Activated naive CD8-positive, alpha-beta T cell treated with anti-CD3 and anti-CD28 coated beads for 36 hours (primary cell): ENCODE measurements at regions not wholly inside any gene's neighbourhood (a gene's known extent, or its start where the extent isn't known, plus 50 kb on each side); places are given as distances from the start of the nearest gene placed in this dataset.

Source experiments
- DNase-seq: peaks from one replicate; pipeline ENCODE4 v3.0.0; 2021
- H3K27ac Mint-ChIP-seq: one replicate; pipeline ENCODE4 v1.8.0; 2022; ENCODE audit warnings: mild to moderate bottlenecking, moderate library complexity, mixed read lengths
- H3K27me3 Mint-ChIP-seq: one replicate; pipeline ENCODE4 v1.8.0; 2022; ENCODE audit warnings: mild to moderate bottlenecking, mixed read lengths
- H3K36me3 Mint-ChIP-seq: one replicate; pipeline ENCODE4 v1.8.0; 2021; ENCODE audit warnings: mild to moderate bottlenecking, mixed read lengths
- H3K4me1 Mint-ChIP-seq: one replicate; pipeline ENCODE4 v1.8.0; 2021; ENCODE audit warnings: mixed read lengths
- H3K4me3 Mint-ChIP-seq: one replicate; pipeline ENCODE4 v1.8.0; 2022; ENCODE audit warnings: mild to moderate bottlenecking, moderate library complexity, mixed read lengths
- H3K9me3 Mint-ChIP-seq: one replicate; pipeline ENCODE4 v1.8.0; 2022; ENCODE audit warnings: mixed read lengths

DNA sequence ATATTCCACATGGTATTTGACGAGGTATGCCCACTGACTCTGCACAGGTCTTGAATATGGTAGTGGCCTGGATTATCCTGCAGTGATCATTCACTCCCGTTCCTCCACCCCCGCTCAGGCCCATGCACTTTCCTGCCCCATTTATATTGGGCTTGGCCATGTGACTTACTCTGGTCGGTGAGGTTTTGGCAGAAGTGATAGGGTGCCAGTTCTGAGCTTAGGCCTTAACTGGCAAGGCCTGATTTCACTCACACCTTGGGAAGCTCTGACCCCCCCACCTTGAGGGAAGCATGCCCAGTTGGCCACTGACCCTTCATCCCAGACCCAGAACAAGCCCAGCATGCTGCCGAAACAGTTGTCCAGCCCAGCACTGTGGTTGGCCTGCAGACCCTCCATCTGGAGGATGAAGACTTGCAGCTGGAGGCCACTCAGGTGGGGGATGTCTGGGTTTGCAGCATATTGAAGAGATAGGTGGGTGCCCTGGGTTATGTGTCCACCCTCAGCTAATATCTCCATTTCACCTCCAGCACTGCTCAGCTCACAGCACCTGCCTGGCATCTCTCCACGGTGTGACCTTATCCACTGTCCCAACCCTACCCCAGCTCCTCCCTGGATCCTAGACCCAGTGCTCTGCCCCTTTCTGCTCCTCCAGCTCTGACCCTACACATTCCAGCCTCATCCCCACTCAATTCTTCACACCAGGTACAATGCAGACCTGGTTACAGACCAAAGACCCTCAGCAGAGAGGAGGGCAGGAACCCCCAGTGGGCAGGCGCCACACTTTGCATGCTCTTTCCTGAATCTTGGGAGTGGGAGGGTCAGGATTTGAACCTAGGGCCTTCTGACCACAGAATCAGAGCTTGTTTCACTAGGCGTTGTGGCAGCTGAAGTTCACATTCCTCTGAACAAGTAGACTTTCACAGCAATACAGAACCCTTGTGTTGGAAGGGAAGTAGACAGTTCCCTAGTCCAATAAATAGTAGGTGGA is 138.1 kb upstream of the CHST15 start:
- Mint-ChIP-seq H3K4me3 (peak overlapping the region; percentile 44), H3K27ac (peak overlapping the region; percentile 72), H3K27me3 (no peaks in the 10 kb centered on the region)

DNA sequence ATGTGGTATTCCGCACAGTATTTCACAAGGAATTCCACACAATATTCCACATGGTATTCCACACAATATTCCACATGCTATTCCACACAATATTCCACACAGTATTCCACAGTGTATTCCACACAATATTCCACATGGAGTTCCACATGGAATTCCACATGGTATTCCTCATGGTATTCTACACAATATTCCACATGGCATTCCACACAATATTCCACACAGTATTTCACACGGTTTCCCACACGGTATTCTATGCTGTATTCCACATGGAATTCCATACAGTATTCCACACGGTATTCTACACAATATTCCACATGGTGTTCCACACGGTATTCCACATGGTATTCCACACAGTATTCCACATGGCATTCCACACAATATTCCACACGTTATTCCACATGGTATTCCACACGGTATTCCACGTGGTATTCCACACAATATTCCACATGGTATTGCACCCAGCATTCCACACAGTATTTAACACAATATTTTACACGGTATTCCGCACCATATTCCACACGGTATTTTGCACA is 137.3 kb upstream of the CHST15 start:
- H3K9me3 Mint-ChIP-seq = peaks cover 32% of the 10 kb centered on the region
- peak overlapping the region; percentile 44 for H3K4me3 Mint-ChIP-seq
- peaks cover 3% of the 10 kb centered on the region for H3K27me3 Mint-ChIP-seq
- peak overlapping the region; percentile 72 for H3K27ac Mint-ChIP-seq
- no peaks in the 10 kb centered on the region for H3K4me1 Mint-ChIP-seq
- peaks cover 10% of the 10 kb centered on the region for H3K36me3 Mint-ChIP-seq
- no peak for DNase-seq

More for the DNA sequence above, 138.1 kb upstream of the CHST15 start:
- Mint-ChIP-seq H3K36me3 (peaks cover 5% of the 10 kb centered on the region), H3K4me1 (no peaks in the 10 kb centered on the region), H3K9me3 (peaks cover 25% of the 10 kb centered on the region)
- DNase-seq = peak; percentile 71

DNA sequence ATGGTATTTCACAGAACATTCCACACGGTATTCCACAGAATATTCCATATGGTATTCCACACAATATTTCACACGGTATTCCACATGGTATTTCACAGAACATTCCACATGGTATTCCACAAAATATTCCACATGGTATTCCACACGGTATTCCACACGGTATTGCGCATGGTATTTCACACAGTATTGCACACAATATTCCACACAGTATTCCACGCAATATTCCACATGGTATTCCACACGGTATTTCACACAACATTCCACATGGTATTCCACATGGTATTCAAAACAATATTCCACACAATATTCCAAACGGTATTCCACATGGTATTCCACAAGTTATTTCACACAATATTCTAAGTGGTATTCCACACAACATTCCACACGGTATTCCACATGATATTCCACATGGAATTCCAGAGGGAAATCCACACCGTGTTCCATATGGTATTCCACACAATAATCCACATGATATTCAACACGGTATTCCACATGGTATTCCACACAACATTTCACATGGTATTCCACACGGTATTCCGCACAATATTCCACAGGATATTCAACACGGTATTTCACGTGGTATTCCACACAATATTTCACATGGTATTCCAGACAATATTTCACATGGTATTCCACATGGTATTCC is 136.7 kb upstream of the CHST15 start:
- no peaks in the 10 kb centered on the region for H3K4me1 Mint-ChIP-seq
- peaks cover 10% of the 10 kb centered on the region for H3K36me3 Mint-ChIP-seq
- H3K27ac Mint-ChIP-seq = no peak overlapping the region
- DNase-seq = no peak
- H3K27me3 Mint-ChIP-seq = peaks cover 3% of the 10 kb centered on the region
- H3K4me3 Mint-ChIP-seq = no peak overlapping the region
- H3K9me3 Mint-ChIP-seq = peaks cover 32% of the 10 kb centered on the region

DNA sequence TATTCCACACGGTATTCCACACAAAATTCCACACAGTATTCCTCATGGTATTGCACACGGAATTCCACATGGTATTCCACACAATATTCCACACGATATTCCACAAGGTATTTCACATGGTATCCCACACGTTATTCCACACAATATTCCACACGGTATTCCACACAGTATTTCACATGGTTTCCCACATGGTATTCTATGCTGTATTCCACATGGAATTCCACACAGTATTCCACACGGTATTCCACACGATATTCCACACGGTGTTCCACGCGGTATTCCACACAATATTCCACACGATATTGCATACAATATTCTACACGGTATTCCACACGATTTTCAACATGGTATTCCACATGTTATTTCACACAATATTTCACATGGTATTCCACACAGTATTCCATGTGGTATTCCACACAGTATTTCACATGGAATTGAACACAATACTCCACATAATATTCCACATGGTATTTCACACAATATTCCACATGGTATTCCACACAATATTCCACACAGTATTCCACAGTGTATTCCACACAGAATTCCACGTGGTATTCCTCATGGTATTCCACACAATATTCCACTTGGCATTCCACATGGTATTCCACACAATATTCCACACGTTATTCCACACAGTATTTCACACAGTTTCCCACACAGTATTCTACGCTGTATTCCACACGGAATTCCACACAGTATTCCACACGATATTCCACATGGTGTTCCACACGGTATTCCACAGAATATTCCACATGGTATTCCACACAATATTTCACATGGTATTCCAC is 136.0 kb upstream of the CHST15 start:
- Mint-ChIP-seq H3K27me3 (peaks cover 3% of the 10 kb centered on the region), H3K9me3 (peaks cover 32% of the 10 kb centered on the region), H3K4me3 (no peak overlapping the region), H3K4me1 (no peaks in the 10 kb centered on the region), H3K27ac (peak overlapping the region; percentile 58), H3K36me3 (peaks cover 10% of the 10 kb centered on the region)
- DNase-seq = no peak

DNA sequence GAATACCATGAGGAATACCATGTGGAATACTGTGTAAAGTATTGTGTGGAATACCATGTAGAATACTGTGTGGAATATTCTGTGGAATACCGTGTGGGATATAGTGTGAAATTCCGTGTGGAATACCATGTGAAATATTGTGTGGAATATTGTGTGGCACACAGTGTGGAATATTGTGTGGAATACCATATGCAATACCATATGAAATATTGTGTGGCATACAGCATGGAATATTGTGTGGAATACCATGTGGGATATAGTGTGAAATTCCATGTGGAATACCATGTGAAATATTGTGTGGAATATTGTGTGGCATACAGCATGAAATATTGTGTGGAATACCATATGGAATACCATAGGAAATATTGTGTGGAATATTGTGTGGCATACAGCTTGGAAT is 135.1 kb upstream of the CHST15 start:
- no peak for DNase-seq
- H3K27me3 Mint-ChIP-seq = peaks cover 3% of the 10 kb centered on the region
- no peaks in the 10 kb centered on the region for H3K4me1 Mint-ChIP-seq
- no peak overlapping the region for H3K27ac Mint-ChIP-seq
- no peak overlapping the region for H3K4me3 Mint-ChIP-seq
- H3K9me3 Mint-ChIP-seq = peaks cover 32% of the 10 kb centered on the region
- H3K36me3 Mint-ChIP-seq = peaks cover 10% of the 10 kb centered on the region

DNA sequence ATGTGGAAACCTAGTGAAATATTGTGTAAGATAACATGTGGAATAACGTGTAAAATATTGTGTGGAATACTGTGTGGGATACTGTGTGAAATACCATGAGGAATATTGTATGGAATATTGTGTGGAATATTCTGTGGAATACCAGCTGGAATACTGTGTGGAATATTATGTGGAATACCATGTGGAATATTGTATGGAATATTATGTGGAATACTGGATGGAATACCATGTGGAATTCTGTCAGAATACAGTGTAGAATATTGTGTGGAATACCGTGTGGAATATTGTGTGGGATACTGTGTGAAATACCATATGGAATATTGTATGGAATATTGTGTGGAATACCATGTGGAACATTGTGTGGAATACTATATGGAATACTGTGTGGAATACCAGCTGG is 134.6 kb upstream of the CHST15 start:
- DNase-seq = no peak
- no peak overlapping the region for H3K4me3 Mint-ChIP-seq
- peaks cover 32% of the 10 kb centered on the region for H3K9me3 Mint-ChIP-seq
- H3K4me1 Mint-ChIP-seq = no peaks in the 10 kb centered on the region
- H3K36me3 Mint-ChIP-seq = peaks cover 10% of the 10 kb centered on the region
- peak overlapping the region; percentile 25 for H3K27ac Mint-ChIP-seq
- H3K27me3 Mint-ChIP-seq = peaks cover 3% of the 10 kb centered on the region

DNA sequence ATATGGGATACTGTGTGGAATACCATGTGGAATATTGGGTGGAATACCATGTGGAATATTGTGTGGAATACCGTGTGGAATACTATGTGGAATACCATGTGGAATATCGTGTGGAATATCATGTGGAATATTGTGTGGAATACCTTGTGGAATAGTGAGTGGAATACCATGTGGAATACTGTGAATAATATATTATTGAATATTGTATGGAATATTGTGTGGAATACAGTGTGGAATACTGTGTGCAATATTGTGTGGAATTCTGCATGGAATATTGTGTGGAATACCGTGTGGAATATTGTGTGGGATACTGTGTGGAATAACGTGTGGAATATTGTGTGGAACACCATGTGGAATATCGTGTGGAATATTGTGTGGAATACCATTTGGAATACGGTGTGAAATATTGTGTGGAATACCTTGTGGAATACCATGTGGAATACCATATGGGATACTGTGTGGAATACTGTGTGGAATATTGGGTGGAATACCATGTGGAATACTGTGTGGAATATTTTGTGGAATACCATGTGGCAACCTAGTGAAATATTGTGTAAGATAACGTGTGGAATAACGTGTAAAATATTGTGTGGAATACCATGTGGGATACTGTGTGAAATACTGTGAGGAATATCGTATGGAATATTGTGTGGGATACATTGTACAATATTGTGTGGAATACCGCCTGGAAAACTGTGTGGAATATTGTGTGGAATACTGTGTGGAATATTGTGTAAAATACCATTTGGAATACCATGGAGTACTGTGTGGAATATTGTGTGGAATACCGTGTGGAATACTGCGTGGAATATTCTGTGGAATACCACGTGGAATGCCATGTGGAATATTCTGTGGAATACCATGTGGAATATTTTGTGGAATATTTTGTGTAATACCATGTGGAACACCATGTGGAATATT is 133.9 kb upstream of the CHST15 start:
- peaks cover 3% of the 10 kb centered on the region for H3K27me3 Mint-ChIP-seq
- H3K36me3 Mint-ChIP-seq = peaks cover 10% of the 10 kb centered on the region
- peak overlapping the region; percentile 48 for H3K27ac Mint-ChIP-seq
- H3K9me3 Mint-ChIP-seq = peaks cover 32% of the 10 kb centered on the region
- H3K4me1 Mint-ChIP-seq = no peaks in the 10 kb centered on the region
- H3K4me3 Mint-ChIP-seq = no peak overlapping the region
- DNase-seq = no peak

DNA sequence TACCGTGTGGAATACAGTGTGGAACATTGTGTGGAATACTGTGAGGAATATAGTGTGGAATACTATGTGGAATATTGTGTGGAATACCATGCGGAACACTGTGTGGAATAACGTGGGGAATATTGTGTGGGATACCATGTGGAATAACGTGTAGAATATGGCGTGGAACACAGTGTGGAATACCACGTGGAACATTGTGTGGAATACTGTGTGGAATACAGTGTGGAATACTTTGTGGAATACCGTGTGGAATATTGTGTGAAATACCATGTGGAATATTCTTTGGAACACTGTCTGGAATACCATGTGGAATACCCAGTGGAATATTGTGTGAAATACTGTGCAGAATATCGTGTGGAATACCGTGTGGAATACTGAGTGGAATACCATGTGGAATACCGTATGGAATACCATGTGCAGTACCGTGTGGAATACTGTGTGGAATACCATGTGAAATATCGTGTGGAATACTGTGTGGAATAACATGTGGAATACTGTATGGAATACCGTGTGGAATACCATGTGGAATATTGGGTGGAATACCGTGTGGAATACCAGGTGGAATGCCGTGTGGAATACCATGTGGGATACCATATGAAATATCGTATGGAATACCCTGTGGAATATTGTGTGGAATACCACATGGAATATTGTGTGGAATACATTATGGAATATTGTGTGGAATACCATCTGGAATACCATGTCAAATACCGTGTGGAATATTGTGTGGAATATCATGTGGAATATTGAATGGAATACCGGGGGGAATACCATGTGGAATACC is 133.1 kb upstream of the CHST15 start:
- Mint-ChIP-seq H3K4me1 (peaks cover 2% of the 10 kb centered on the region), H3K27ac (peak overlapping the region; percentile 83), H3K36me3 (peaks cover 10% of the 10 kb centered on the region), H3K9me3 (peaks cover 32% of the 10 kb centered on the region), H3K27me3 (peaks cover 3% of the 10 kb centered on the region), H3K4me3 (no peak overlapping the region)
- no peak for DNase-seq

DNA sequence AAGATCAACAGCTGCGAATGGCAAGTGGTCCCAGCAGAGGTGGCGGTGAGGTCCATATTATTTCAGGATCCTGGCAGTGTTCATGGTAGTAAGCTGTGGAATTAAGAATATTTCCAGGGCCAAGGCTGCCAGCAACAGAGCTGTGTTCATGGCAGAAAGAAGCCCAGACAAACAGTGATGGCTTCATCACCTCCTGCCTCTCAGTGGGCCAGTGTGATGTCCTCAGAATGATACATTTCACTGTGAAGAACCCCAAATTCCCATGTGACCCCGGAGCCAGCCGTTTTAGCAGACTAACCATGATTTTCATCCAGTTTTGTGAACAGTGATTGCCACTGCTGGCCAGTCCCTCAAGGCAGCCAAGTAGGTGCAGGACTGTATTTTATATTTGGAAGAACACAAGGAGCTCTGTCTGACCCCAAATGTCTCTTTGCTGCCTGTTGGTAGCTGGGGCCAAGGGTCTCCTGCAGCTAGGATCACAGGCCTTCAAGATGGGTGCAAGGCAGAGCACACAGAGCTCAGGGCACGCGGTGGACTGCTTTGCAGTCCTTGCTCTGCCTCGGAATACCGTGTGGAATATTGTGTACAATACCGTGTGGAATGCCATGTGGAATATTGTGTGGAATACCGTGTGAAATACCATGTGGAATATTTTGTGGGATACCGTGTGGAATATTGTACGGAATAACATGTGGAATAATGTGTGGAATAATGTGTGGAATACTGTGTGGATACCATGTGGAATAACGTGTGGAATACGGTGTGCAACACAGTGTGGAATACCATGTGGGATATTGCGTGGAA is 132.3 kb upstream of the CHST15 start:
- Mint-ChIP-seq H3K4me3 (peak overlapping the region; percentile 43), H3K27ac (peak overlapping the region; percentile 83), H3K36me3 (peaks cover 6% of the 10 kb centered on the region), H3K4me1 (peaks cover 6% of the 10 kb centered on the region), H3K9me3 (peaks cover 28% of the 10 kb centered on the region), H3K27me3 (peaks cover 3% of the 10 kb centered on the region)
- DNase-seq = peak; percentile 57

DNA sequence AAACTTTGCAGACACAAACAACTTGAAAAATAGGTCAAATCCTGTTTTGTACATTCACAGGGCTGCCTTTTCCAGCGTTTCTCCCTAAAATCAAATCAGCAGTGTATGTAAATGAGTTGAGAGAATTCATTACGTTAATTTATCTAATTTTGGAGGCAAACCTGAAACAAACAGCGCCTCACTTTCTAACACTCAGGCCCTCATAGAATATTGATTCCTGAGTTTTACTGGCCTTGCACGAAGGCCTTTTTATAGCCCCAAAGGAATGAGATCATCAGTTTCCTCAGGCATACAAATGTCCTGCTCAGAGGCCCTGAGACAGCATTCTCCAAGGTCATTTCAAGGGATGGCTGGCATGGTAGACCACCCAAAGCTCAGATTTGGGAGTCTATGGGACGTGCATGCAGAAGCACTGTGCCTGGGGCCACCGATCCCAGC is 131.7 kb upstream of the CHST15 start:
- no peak overlapping the region for H3K4me3 Mint-ChIP-seq
- H3K27ac Mint-ChIP-seq = no peak overlapping the region
- peaks cover 6% of the 10 kb centered on the region for H3K36me3 Mint-ChIP-seq
- peaks cover 3% of the 10 kb centered on the region for H3K27me3 Mint-ChIP-seq
- no peak for DNase-seq
- H3K4me1 Mint-ChIP-seq = peaks cover 6% of the 10 kb centered on the region
- H3K9me3 Mint-ChIP-seq = peaks cover 28% of the 10 kb centered on the region

DNA sequence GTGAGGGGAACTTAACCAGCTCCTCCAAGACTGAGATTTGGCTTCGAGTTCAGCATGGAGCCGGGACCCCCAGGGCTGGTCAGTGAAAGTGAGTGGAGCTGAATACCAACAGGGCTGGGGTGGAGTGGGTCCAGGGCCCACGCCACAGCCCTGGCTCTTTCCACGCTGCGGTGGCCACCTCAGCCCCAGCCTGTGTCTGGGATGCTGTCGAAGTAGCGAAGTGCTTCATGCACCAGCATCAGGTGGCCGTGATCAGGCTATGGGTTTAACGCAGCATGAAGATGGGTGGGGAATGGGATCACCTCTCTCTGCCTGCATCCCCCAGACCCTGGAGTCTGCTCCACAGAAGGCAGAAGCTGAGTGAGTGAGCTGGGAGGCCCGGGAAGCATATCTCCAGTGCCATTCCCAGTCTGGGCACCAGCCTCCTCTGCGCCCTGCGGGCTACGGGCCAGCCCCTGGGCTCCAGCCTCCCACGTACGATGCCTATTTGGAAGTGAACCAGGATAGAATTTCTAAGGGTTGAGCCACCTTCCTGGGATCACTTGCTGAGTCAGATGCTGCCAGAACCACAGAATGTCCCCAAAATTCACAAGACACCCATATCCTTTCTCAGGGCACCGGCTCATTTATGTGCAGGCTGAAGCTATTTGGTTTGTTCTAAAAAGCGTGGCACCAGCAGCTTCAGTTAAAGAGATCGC is 131.1 kb upstream of the CHST15 start:
- no peak for DNase-seq
- Mint-ChIP-seq H3K36me3 (peaks cover 6% of the 10 kb centered on the region), H3K27me3 (peaks cover 3% of the 10 kb centered on the region), H3K4me3 (no peak overlapping the region), H3K9me3 (peaks cover 25% of the 10 kb centered on the region), H3K27ac (no peak overlapping the region), H3K4me1 (peaks cover 6% of the 10 kb centered on the region)

DNA sequence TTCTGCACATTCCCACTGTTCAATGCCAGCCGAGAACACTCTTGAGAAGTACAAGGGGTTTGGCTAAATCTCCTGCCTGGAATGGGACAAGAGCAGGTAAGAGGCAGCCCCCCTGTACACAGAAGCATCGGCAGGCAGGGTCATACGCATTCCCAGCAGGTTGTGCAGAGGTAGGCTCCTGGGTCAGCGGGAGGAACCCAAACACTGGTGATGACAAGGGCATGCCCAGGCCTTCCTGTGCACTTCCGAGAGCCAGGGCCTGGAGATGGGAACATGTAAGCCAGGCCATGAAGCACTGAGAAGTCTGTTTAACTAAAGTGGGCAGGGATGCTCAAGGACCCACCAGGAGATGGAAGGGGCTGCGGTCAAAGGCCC is 130.3 kb upstream of the CHST15 start:
- no peak overlapping the region for H3K27ac Mint-ChIP-seq
- DNase-seq = no peak
- peaks cover 6% of the 10 kb centered on the region for H3K4me1 Mint-ChIP-seq
- peaks cover 3% of the 10 kb centered on the region for H3K27me3 Mint-ChIP-seq
- peaks cover 6% of the 10 kb centered on the region for H3K36me3 Mint-ChIP-seq
- H3K9me3 Mint-ChIP-seq = peaks cover 22% of the 10 kb centered on the region
- no peak overlapping the region for H3K4me3 Mint-ChIP-seq
